ENCODE measurements at regions not wholly inside any gene's neighbourhood (a gene's known extent, or its start where the extent isn't known, plus 50 kb on each side); places are given as distances from the start of the nearest gene placed in this dataset.
"Not testable (repeated sequence)": the region's sequence is repeated elsewhere in the genome, so short reads cannot be mapped to it uniquely, and the experiment has no call there.

DNA sequence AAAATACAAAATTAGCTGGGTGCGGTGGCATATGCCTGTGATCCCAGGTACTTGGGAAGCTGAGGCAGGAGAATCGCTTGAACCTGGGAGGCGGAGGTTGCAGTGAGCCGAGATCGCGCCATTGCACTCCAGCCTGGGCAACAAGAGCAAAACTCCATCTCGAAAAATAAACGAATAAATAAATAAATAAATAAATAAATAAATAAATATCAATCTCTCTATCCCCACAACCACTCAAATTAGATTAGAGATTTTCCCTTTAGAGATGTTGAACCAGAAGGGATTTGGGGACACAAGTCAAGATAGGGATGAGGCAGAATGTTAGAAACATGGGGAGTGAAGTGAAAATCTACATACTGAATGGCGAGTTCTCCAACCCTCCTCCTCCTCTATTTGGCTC, 82.5 kb upstream of the TBCA start:
- not testable (repeated sequence) for TF ChIP-seq CTCF (IDR thresholded peaks at IDR 0.05); POLR2AphosphoS5 (IDR thresholded peaks at IDR 0.05; ENCODE audit: insufficient read depth in 1 of 2, low read depth in 1 of 2)

Measured in vagina (tissue), 2 donors.